GM12891 (cell line): ENCODE measurements at regions not wholly inside any gene's neighbourhood (a gene's known extent, or its start where the extent isn't known, plus 50 kb on each side); places are given as distances from the start of the nearest gene placed in this dataset.

Experiments
- DNase-seq: peaks from one replicate; pipeline ENCODE4 v3.0.0; 2011; ENCODE audit warnings: low spot score; ENCODE audit not compliant: insufficient read length
- FAIRE-seq: peaks from 2 replicates; lab custom pipeline; 2011; peaks lifted over from hg19 to GRCh38; lab: Jason Lieb, UNC
- PAX5 ChIP-seq: IDR thresholded peaks from 2 replicates; pipeline ENCODE4 v1.6.1; 2011; ENCODE audit warnings: low read length, moderate library complexity, mild to moderate bottlenecking; ENCODE audit not compliant: insufficient read depth, severe bottlenecking
- POLR2A ChIP-seq: IDR thresholded peaks from 2 replicates; pipeline ENCODE4 v1.6.1; 2011; ENCODE audit warnings: low read depth, low read length, control low read depth
- POLR2AphosphoS5 ChIP-seq: IDR thresholded peaks from 2 replicates; pipeline ENCODE4 v1.6.1; 2011; ENCODE audit warnings: low read depth, low read length, control low read depth
- POU2F2 ChIP-seq: IDR thresholded peaks from 2 replicates; pipeline ENCODE4 v1.6.1; 2011; ENCODE audit warnings: low read depth, mild to moderate bottlenecking, control low read depth, low read length, moderate library complexity
- SPI1 ChIP-seq: IDR thresholded peaks from 2 replicates; pipeline ENCODE4 v1.6.1; 2011; ENCODE audit warnings: low read depth, low read length, control low read depth
- TAF1 ChIP-seq: IDR thresholded peaks from 2 replicates; pipeline ENCODE4 v1.6.1; 2011; ENCODE audit warnings: low read depth, low read length, control low read depth

DNA sequence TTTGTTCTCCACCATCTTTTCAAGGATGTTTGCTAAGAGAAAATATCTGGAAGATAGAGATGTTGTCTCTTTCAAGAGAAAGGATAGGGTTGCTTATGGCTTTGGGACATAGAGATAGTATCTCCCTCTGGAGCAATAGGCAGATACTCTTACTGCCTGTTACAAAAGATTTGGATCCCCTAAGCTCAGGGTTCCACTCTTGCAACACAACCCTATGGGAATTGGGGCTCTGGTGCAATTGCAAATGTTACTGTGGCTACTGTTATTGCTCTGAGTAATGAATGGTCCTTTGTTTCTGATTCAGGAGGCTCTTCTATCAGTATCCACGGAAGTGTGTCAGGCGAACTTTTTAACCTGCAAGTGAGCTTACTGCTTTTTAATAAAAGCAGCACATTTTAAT, 88.8 kb downstream of the GPR85 start:
- no peak for FAIRE-seq
- no peak for DNase-seq
- TF ChIP-seq POLR2A (no peak), SPI1 (no peak), POU2F2 (no peak), POLR2AphosphoS5 (no peak), TAF1 (no peak)

DNA sequence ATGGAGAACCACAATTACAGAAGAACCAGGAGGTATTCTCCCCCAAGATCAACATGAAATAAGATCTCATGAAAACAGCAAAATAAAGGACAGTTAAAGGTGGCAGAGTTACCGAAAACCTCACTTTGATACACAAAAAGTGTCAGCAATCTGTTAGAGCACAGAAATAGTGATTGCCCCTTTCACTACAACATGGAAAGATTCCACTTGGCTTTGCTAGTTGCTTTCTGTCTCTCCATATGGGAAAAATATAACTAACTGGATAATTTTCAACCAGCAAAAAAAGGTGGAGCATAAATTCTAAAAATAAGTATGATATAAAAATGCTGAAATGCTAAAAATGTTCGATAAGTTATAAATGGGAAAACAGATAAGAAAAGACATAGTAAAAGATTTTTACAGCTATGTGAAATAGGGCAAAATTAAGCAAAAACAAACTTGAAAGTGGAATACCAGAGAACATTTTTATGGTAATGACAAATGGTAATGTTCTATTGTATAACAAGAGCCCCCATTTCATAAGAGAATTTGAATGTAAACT, 90.2 kb downstream of the GPR85 start:
- FAIRE-seq (no peak), DNase-seq (no peak)
- no peak for TF ChIP-seq PAX5
- no peak for TF ChIP-seq POU2F2
- TF ChIP-seq SPI1, result no peak
- TF ChIP-seq TAF1, result no peak
- no peak for TF ChIP-seq POLR2AphosphoS5

DNA sequence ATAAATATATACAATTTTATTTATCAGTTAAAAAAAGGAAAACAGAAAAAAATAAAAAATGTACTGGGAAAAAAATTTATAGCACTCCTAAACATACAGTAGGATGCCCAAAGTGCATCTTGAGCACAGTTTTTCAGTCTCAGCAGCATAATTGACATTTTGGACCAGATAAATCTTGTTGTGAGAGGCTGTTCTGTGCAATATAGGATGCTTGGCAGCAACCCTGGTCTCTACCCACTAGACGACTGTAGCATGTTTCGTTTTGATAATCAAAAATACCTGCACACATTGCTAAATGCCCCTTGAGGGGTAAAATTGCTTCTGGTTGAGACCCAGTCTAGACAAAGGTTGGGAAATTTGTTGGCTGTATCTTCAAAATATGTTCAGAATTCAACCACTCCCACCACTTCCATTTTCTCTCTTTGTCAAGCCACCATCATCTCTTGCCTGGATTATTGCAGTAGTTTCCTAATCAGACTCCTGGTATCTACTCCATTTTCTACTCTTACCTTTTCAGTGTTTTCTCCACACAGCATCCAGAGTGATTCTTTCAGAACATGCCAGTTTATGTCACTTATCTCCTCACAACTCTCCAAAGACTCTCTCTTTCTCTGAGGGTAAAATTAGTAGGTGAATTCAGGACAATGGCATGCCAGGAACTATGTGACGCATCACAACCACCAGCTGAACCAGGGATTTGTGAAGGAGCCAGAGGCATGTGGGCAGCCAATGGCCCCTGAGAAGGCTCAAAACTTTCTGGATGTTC, 91.4 kb downstream of the GPR85 start:
- TF ChIP-seq TAF1 (no peak), SPI1 (no peak), POLR2AphosphoS5 (no peak), PAX5 (no peak), POU2F2 (no peak), POLR2A (no peak)
- no peak for DNase-seq
- no peak for FAIRE-seq

DNA sequence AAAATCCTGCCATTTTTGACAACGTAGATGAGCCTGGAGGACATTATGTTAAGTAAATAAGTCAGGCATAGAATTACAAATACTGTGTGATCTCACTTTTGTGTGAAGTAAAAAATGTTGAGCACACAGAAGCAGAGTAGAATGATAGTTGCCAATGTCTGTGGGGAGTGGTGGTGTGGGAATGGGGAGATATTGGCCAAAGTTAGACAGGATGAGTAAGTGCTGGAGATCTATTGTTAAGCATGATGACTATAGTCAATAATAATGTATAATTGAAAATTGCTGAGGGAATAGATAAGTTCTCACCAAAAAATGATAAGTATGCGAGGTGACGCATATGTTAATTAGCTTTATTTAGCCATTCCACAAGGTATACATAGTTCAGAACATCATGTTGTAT, 92.0 kb downstream of the GPR85 start:
- DNase-seq (no peak), FAIRE-seq (peak; percentile 9)
- no peak for TF ChIP-seq POLR2AphosphoS5
- TF ChIP-seq TAF1, result no peak
- TF ChIP-seq SPI1, result no peak
- no peak for TF ChIP-seq PAX5
- no peak for TF ChIP-seq POU2F2
- TF ChIP-seq POLR2A, result no peak

DNA sequence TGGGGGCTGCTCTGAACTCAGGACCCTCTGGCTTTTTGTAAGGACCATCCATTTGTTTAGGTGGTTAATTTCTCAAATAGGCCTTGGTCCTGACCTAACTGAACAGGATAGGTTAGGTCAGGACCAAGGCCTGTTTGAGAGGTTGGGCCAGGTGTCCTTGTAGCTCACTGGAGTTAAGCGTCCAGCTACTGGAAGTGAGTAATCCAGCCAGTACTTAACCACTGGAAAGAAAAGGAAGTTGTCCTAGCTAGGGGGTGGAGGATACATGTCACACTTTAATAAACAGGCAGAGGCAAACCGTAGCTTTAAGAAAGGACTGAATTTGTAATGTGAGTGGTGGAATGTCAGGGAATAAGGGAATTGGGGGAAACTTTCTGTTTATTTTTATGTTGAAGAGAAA, 96.0 kb downstream of the GPR85 start:
- FAIRE-seq, result no peak
- TF ChIP-seq POU2F2, result no peak
- TF ChIP-seq TAF1, result no peak
- TF ChIP-seq POLR2AphosphoS5, result no peak
- no peak for TF ChIP-seq POLR2A
- no peak for TF ChIP-seq SPI1
- TF ChIP-seq PAX5, result no peak
- no peak for DNase-seq

DNA sequence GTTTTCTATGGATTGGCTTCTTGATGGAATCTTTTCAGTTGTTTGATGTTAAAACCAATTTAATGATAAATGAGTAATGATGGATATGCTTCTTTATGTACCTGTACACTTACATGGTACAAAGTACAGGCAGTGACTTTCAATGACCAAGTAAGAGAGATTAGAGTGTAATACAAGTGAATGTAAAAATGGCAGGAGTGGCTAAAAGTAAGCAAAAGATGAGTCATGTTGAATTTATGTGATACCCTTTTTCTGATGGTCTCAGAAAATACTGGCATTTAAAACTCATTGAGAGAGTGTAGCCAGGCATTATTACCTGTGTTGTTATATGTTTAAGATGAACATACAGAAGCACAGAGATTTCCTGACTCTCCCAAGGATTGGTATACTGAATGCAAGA, 97.1 kb downstream of the GPR85 start:
- DNase-seq (no peak), FAIRE-seq (no peak)
- TF ChIP-seq SPI1 (no peak), POLR2AphosphoS5 (no peak), POU2F2 (no peak), PAX5 (no peak), POLR2A (no peak), TAF1 (no peak)

DNA sequence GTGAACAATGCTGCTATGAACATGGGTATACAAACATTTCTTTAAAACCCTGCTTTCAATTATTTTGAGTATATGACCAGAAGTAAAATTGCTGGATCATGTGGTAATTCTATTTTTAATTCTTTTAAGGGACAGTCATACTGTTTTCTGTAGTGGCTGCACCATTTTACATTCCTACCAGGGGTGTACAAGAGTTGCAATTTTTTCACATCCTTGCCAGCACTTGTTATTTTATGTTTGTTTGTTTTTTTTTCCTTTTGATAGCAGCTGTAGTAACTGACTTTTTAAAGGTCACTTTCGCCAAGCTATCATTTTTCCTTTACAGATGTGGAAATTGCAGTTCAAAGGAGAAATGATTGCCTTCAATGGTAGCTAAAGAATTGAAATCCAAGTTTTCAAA, 99.5 kb downstream of the GPR85 start:
- no peak for FAIRE-seq
- no peak for DNase-seq
- no peak for TF ChIP-seq POLR2A
- TF ChIP-seq TAF1, result no peak
- TF ChIP-seq SPI1, result no peak
- no peak for TF ChIP-seq PAX5
- TF ChIP-seq POLR2AphosphoS5, result no peak
- TF ChIP-seq POU2F2, result no peak

DNA sequence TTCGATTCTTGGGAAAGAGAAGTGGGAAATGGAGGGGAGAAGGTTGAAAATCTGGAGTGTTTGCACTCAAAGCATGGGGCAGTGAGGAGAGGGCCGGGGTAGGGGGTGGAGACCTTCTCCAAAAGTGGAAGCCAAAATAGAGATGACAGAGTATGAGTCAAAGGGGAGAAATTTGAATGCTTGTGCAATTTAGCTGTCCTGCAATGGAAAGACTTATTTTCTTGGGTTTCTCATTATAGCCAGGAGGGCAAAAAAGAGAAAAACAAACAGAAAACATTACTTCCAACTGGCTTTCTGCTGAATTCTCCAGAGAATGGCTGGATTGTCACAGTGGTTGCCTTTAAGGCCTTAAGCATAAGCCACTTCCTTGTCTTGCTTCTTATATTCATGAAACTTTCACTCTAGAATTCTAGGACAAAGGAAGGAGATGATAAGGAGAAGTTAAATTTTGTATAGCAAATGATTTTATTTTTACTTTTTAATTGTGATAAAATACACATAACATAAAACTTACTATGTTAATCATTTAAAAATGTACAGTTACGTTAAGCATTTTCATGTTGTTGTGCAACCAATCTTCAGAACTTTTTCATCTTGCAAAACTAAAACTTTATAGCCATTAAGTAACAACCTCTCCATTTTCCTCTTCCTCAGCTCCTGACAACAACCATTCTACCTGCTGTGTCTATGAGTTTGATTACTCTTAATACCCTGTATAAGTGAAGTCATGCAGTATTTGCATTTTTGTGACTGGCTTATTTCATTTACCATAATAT, 100.2 kb downstream of the GPR85 start:
- DNase-seq (no peak), FAIRE-seq (no peak)
- no peak for TF ChIP-seq POU2F2
- TF ChIP-seq TAF1, result no peak
- no peak for TF ChIP-seq POLR2AphosphoS5
- no peak for TF ChIP-seq PAX5
- TF ChIP-seq POLR2A, result no peak
- peak; percentile 5; the same call in 1 of the 2 replicates for TF ChIP-seq SPI1
